Transverse colon (tissue), 4 donors: ENCODE measurements at regions not wholly inside any gene's neighbourhood (a gene's known extent, or its start where the extent isn't known, plus 50 kb on each side); places are given as distances from the start of the nearest gene placed in this dataset.

Experiments
- CTCF ChIP-seq, 5 experiments: fragments of 200-600 bp in 3 of 5; fragments of 450-650 bp in 2 of 5; sonication (generic) in 3 of 5; IDR thresholded peaks; 1 replicate in 2 of 5; 2 replicates in 3 of 5; pipeline ENCODE4 v1.5.1; 2016 to 2017; ENCODE audit warnings: antibody characterized with exemption in 5 of 5, inconsistent platforms in 3 of 5, mild to moderate bottlenecking in 2 of 5, moderate library complexity in 1 of 5
- POLR2A ChIP-seq: fragments of 450-650 bp; IDR thresholded peaks from one replicate; pipeline ENCODE4 v1.6.1; 2016; ENCODE audit warnings: antibody characterized with exemption, mild to moderate bottlenecking, moderate library complexity
- POLR2AphosphoS5 ChIP-seq, 3 donors: sonication (generic); formaldehyde crosslinking; IDR thresholded peaks; one replicate each; pipeline ENCODE4 v1.6.1; 2016; ENCODE audit warnings: antibody characterized with exemption in 3 of 3

DNA sequence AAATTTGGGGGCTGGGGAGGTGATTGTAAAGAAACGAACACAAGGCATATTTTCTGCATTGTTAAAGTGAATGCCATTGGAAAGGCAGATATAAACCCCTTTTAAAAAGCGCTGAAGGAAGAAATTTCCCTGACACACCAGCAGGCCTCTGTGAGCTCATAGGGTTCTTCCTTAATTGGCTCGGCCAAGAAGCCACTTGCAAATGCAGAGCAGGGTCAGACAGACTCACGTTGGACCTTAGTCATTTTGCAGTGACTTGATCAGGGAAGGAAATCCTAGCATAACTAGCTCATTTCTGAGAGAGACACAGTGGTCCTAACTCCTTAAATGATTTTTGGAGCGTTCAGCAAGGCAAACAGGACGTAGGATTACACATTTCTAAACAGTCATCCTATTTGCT, 1461.4 kb downstream of the GATA3 start:
- no peak for TF ChIP-seq CTCF (IDR thresholded peaks at IDR 0.05)
- no peak for TF ChIP-seq POLR2A
- no peak for TF ChIP-seq POLR2AphosphoS5 (IDR thresholded peaks at IDR 0.05)
